NCI-H524 (cell line): ENCODE measurements at regions not wholly inside any gene's neighbourhood (a gene's known extent, or its start where the extent isn't known, plus 50 kb on each side); places are given as distances from the start of the nearest gene placed in this dataset.
A peak's percentile ranks its signal among the peaks of the same experiment; 100 is the strongest.

Experiments
- DNase-seq, 2 experiments: peaks; one replicate each; lab custom pipeline; 2025; lab: John Stamatoyannopoulos, UW

DNA sequence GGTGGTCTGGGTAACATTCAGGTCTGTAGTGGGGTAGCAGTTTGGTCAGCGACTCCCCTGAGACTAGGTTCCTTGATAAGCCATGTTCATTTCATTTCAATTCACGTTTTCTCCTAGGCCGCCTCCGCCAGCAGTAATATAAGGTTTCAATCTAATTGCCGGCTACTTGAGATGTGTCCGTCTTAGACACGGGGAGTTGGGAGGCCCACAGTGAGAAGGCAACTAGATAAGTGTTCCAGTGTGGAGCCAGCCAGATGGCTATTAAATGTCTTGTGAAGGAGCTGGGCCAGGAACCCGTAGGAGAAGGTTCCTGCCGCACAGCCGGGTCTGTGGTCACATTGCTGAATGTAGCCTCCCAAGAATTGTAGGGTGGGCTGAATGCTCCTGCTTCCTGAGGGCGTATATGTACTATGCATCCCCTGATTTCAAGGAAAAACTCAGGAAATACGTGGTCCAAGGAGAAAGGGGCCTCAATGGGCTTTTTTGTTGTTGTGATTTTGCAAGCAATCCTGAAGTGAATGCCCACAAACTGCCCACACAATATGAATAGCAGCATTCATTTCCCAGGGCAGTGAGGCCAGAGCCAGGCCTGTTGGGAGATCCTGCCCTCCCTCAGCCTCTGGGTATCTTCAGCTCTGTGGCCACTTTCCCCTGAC, 220.6 kb upstream of the RPL34 start:
- peak; percentile 17 to 53 for DNase-seq

DNA sequence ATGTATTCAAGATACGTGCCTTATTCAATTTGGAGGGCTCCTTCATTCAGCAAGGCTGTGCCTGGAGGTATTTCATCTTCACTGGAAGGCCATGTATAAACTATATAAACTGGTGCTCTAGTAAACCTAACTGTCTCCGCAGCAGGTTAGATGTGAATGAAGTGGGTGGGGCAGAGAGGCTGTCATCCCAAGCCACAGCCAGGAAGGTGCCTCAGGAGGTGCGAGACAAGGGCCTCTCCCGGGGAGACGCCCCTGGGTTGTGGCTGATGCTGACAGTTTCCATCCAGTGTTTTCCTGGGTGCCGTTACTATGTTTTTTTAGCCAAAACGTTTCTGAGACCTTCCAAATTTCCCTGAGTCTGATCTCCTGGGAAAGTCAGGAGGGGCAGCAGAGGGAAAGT, 221.5 kb upstream of the RPL34 start:
- no peak for DNase-seq

DNA sequence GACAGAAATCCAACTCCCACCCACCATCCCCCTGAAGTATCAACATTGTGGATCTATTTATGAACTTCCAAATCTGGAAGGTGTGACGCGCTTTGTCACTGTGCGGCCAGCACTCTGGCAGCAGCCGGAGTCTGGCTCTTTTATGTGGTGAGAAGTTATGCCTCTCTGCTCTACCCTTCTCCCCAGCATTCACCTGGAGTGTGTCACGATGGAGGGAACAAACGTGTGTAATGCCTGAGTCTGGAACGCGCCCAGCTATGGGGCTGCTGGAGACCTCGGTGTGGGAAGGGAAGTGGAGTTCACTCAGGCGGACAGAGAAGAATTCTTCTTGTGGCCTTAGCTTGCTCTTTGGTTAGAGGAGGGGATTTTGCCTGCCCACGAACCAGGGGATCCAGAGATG, 222.1 kb upstream of the RPL34 start:
- no peak for DNase-seq

DNA sequence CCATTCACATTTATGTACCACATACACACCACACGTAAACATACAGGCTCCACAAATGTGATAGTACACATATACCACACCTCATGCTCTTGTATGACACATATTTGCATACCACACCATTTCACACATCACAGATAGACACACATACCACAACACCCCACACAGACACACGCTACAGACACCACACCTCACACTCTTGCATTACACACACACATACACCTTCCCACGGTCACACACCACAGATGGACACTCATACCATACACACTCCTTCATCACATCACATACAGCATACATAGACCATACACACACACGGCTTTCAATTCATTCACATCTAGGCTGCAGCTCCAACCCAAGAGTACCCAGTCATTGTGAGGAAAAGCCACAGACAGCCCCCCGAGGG, 222.5 kb upstream of the RPL34 start:
- DNase-seq, result no peak

DNA sequence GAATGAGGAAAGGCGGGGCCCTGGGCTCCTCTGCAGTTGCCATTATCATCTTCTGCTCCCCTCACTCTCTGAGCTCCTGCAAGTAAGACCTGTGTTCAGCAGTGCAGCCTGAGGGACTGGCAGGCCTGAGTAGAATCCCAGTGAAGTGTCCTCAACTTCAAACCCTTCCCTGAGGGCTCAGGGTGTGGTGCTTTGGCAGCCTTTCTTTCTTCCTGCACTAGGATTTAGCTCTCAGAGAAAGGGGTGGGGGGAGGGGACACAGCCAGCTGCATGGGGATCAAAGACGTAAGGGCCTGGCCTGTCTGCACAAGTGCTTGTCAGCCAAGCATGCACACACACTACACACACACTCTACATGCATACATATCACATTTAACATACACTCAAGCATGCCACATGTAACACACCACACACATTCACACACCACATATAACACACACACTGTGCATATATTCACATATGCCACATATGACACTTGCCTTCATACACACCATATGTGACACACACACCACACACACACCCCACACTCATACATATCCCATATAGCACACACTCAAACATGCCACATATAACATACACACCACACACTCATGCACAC, 223.4 kb upstream of the RPL34 start:
- no peak for DNase-seq

DNA sequence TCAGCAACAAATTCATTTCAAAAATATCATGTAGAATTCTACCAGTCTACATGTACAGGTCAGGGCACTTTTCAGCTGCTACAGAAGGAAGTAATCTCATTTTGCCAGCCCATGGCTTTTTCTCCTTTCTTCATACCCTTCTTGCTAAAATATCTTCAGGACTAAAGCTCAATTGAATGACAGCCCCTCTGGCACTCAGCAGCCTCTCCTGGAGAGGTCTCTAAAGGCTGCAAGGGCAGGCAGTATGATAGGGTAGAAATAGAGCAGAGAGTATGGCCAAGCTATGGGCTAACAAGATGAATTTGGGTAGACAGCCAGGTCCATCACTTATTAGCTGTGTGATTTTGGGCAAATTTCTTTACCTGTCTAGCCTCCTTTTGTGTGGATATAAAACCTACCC, 224.6 kb upstream of the RPL34 start:
- DNase-seq, result no peak

DNA sequence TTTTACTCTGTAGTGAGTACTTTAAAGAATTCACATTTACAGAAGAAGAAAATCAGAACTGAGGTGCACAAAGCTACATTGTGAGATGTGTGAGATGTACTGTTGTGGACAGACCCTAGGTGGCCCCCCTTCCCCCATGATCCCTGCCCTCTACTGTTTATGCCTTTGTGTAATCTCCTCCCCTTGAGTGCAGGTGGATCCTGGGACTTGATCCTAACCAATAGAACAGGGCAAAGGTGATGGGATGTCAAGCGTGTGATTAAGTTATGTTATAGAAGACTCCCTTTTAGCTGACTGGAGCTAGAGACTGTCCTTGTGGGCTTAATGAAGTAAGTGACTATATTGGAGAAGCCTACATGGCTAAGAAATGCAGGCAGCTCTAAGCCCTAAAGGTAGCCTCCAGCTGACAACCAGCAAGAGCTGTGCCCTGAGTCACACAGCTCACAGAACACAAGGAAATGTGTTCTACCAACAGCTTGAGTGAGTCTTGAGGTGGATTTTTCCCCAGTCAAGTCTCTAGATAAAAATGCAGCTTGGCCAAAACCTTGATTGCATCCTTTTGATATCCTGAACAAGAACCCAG, 225.2 kb upstream of the LEF1 start:
- no peak for DNase-seq

DNA sequence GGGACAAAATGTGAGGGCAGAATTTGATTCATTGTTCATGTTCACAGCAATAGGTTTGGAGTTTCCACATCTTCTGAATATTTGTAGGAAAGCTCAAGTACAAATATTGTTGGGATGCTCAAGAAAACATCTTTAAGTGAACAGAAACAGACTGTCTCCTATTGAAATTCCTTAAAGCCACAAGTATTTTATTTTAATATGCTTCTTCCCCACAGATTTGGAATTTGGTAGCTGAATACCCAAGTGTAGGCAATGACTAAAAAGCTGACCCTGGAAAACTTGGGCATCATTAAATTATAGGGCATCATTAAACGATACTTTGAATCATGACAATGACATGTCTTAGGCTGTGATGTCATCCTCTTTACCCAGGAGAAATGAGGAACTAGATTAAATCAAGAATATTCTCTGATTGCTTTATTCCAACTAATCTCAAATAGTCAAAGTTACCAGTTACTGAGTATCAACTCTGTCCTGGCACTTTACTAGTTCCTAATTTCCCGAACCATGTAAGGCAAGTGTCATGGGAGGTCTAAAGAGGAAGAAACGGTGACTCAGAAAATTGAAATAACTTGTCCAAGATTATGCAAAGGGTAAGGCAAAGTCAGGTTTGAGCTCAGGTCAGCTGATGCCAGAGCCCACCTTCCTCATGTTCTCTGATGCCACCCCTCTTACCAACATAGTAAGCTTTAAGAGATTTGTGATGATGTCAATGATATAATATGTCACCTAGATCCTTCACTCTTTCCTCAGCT, 223.1 kb upstream of the LEF1 start:
- no peak for DNase-seq

DNA sequence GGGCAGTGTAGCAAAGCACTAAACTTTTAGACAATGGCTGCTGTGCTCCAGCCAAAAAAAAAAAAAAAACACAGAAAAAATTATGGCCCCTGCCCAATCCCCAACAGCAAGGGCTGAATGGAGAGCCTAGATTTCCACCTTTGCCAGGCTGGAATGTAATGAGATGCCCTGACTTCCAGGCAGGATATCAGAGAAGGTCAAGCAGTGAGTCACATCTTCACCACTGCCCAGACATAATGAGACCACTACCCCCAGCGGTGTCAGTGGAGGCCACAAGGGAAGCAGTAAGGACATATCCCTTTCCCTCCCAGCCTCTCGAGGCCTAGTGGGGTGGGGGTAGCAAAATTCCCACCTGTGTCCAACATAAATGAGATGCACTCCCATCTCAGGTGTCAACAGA, 216.3 kb upstream of the LEF1 start:
- no peak for DNase-seq

DNA sequence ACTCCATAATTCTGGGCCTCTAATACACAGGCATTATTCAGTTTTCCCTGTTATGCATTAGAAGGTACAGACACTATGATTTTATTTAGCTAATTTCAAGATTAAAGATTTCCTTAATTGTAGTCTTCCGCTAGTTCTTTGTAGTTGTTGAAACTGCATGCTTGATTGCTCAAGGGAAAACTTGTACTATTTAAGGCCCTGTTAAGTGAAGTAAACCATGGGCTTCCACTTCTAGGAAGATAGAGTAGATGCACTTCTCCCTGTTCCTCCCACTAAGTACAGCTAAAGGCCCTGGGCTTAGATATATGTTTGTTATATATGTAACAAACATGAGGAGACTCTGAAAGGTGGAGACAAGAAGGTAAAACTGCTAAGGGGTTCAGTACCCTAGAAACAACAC, 215.8 kb upstream of the LEF1 start:
- DNase-seq, result no peak

DNA sequence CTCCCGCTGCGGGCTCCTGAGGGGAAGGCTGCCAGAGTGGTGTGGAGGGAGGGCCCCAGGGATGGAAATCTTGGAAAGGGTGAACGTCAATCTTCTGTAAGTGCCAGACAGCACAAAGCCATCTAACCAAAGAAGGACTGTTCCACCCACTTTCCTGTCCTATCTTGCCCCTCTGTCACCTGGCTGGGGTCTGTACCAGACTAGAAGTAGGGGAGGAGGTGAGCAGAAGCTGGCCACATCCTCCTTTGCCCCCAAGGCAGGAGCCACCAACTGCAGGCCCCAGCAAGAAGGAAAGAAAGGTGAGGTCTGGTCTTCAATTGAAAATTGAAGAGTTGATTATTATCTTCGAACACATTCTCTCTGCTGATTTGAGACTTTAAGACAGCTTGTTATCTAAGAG, 214.4 kb upstream of the LEF1 start:
- no peak for DNase-seq

DNA sequence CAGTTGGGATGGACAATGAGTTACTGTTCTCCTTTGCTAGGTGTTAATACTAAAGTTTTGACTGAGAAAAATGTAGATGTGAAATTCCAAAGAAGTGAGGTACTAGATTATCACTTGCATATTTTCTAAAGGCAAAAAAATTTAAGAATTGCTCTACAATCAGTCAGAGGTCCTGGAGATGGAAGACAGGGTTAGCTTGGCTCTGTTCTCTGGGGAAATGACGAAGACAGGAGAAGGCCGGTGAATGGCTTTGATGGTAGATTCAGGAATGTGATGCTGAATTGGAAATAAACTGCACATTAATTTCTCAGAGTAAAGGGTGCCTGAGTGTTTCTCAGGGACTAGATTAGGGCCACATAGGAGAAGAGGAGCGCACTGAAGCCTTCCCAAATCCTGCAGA, 214.0 kb upstream of the LEF1 start:
- DNase-seq, result no peak

DNA sequence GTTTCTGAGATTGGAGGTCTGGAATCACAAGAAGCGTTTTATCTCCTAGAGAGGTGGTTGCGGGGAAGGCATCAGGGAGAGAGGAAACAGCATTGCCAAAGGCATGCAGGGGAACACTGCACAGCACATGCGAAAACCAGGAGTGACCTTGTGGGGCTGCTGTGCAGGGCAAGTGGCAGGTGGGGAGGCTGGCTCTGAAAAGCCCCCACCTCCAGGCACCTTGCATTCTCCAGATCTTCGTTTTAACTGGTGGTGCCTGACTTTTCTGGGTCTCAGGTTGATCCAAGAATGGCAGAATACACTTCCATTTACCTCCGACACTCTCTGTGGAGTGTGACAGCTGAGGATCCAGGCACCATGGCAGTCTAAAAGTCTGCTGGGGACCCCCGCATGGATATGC, 209.4 kb upstream of the LEF1 start:
- DNase-seq, result no peak

DNA sequence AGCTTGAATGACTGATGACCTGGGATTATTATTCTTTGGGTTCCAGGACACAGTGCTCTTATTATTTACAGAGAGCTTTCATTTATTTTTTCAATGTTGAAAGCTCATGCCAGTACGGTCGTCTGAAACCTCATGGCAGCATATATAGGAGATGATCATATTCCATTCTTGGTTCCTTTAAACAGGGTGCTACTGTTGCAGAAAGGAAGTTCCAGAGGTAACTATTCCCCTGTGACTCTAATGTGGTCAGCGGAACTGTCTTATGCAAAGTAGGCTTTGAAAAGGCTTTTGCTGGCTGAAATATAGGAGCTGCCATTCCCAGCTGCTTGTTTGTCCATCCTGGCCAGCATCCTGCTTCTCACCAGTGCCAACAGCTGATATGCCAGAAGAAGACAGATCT, 208.3 kb upstream of the LEF1 start:
- no peak for DNase-seq

DNA sequence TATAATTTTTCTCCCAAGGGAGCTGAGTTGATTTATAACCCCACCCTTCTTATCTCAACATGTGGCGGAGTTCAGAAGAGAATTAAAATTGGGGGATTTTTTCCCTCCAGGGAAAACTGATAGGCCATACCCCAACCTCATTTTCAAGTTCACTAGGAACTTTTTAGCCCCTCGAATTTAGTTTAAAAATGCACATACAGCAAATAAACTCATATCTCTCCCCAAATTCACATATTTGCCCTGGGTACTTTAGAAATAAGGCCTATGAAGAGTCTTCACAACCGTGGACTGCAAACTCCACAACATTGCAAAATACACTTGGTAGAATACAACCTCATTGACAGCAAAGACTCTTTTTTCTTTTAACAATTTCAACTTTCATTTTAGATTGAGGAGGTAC, 206.7 kb upstream of the LEF1 start:
- no peak for DNase-seq

DNA sequence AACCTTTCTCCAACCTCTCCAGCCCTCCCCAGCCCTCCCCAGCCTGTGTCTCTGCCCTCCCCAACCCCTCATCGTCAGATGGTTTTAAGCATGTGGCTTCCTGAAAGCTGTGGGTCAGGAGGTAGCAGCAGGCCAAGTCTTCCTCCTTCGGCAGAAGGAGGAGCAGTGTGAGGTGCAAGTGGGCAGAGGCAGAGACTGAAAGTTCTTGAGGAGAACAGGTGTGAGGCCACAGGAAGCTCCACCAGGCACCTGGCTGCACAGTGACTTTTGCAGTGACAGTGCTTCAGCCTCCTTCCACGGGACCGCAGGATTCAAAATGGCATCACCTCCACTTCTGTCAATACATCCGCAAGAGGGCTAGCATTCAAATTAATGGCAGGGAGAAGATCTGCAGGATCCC, 203.9 kb upstream of the LEF1 start:
- DNase-seq, result no peak

DNA sequence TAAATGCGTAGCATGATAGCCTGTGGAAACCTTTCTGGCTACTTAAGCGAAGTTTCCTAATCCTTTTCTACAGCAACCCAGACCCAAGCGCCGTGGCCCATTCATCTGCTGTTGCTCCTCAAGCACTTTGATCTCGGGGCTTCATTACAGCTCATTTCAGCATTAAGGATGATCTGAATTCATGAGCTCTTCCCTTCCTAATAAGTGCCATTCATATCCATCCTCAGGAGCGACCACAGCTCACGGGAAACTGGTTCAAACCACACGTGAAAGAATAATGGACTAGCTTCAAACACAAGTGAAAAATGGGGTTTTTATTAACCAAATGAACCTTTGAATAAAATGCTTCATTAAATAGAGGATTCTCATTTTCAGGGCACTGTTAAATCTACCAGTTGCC, 202.6 kb upstream of the LEF1 start:
- peak in 1 of 2 experiments; percentile 37 for DNase-seq

DNA sequence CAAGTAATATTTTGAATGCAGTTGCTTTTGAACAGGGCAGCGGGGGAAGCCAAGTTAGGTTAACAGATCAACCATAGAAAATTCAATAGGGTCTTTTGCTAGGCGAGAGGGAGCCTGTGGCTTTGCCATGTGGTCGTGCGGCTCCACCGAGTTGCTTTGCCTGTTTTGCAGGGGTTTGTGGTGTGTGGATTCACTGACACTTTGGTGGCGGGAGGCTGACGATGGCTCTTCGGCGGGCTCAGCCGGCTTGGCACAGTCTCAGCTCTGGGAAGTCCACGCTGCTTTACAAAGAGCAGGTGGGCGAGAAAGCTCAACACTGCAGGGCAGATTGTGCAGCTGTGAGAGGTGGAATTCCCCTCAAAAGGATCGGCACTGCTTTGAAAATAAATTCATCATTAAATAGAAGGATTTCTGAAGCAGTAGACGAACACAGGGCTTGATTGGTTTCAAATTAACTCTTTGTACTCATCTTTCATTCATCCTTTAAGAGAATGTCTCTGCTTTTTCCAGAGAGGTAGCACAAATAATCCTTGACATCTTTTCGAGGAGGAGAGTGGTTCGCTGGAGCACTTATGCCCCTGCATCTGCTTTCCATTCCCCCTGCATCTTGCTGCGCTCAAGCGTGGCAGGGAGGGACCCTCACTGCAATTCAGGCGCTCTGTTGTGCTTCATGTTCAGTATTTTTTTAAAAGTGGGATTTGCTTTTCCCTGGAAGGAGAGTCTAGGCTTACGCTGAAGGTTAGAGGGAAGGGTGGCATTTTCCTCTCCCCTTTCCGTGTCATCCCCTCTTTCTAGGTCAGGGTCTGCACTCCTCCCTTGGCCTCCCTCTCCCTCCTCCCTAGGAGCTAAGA, 201.8 kb upstream of the LEF1 start:
- peak; percentile 20 to 40 for DNase-seq

DNA sequence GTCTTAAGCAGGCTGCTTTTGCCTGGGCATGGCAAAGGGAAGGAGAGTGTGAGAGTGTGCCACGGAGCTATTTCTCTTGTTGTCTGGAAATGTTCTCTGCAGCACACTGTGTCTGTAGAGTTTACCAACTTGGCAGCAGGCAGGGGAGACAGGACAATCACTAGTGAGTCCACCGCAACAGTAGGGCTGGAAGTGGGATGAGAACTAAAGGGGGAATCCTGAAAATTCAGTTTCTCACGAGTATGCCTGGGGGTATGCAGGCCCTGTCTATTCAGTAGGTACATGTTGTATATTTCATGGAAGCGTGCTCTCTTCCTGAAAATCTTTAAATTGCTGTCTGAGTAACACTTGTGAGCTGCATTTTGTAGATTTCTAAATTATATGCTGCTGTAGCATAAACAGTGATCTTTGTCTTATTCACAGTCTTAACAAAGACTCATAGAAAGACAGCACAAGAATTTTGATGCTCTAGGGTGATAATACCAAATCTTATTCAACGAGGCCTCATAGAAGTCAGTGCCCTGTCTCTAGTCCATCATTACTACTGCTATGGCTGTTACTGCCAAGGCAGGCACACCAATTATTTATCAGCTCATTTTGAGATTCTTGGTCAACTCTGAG, 200.4 kb upstream of the LEF1 start:
- DNase-seq, result no peak

DNA sequence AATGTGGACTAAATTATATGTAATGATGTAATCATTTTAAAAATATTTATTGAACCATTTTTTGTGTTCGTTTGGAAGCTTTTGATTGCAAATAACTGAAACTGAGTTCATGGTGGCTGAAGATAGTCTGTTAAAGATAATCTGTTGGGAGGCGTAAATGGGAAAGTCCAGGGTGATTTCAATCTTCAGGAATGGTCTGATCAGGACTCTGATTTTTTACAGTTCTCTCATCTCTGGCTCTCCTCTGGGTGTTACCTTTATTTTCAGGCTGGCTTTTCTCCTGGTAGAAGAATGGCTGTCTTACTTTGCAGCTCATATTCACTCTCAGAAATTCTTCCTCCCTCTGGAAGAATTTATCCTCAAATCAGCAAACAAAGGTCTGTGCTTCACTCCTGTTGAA, 199.0 kb upstream of the LEF1 start:
- DNase-seq, result no peak

DNA sequence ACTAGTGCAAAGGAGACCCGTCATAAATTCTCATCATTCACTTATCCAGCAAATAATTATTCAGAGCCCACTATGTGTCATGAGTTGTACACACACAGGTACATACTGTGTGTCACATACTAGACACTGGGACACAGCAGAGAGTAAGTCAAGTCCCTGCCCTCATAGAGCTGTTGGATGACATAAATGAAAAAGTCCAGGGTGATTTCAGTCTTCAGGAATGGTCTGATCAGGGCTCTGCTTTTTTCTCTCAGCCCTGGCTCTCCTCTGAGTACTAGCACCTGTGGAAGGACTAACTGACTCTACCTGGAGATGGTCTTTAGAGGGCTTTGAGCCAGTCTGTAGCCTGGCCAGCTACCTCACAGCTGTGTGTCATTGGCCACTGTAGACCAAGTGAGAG, 198.0 kb upstream of the LEF1 start:
- DNase-seq, result no peak

DNA sequence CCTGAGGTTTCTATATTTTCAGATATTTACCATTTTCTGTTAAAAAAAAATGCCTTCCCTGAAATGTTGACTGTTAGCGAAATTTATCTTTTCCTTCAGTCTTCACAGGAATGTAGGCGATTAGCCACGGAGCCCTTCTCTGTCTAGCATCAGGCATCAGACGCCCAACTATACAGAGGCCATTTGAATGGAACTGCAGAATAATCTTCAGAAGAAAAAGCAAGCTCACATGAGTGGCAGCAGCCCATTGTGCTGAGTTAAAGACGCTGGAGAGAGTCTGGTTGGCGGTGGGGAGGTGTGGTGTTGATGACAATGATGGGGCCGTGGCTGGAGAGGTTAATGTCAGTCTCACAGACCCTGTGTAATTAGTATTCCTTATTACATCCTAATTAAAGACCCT, 196.8 kb upstream of the LEF1 start:
- no peak for DNase-seq
